MM.1S (cell line): ENCODE measurements at regions not wholly inside any gene's neighbourhood (a gene's known extent, or its start where the extent isn't known, plus 50 kb on each side); places are given as distances from the start of the nearest gene placed in this dataset.

ENCODE experiments used
- CTCF ChIP-seq: fragments of 300-600 bp; sonication (generic); IDR thresholded peaks from 2 replicates; pipeline ENCODE4 v1.5.1; 2016; ENCODE audit warnings: antibody characterized with exemption, low read length, mixed read lengths
- EZH2 ChIP-seq: fragments of 300-600 bp; sonication (generic); optimal IDR thresholded peaks from 2 replicates; pipeline ENCODE3; 2017; ENCODE audit warnings: low read depth, mild to moderate bottlenecking, antibody characterized with exemption, low read length, mixed read lengths

DNA sequence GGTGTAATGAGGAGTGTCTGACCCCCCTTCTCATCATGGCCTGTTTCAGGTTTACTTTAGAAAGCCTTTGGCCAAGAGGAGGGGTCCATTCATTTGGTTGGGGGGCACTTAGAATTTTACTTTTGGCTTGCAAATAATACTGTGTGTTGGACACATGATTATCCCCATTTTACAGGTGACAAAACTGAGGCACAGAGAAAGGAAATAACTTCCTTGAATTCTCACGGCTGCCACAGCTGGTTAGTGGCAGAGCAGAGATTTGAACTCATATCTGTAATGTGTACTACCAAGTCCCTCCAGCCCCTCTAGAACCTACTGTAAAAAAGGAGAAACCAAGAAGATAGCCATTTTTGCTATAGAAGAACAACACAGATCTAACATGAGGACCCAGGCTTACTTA is 124.8 kb upstream of the NDUFV2 start:
- TF ChIP-seq EZH2 (no peak), CTCF (no peak)
